ENCODE measurements at regions not wholly inside any gene's neighbourhood (a gene's known extent, or its start where the extent isn't known, plus 50 kb on each side); places are given as distances from the start of the nearest gene placed in this dataset.

GRCh38 chr3:40858364-40859115 is 333.8 kb downstream of the ZNF621 start:
- no peak for DNase-seq (ENCODE audit: low read depth)

GRCh38 chr3:40862946-40863345 is 336.4 kb upstream of the CTNNB1 start:
- no peak for DNase-seq (ENCODE audit: low read depth)

GRCh38 chr3:40864146-40864782 is 335.0 kb upstream of the CTNNB1 start:
- no peak for DNase-seq (ENCODE audit: low read depth)

- DNase-seq (ENCODE audit: low read depth), result no peak
These were observed 334.4 kb upstream of the CTNNB1 start for GRCh38 chr3:40864915-40865314.

- no peak for DNase-seq (ENCODE audit: low read depth)
These were observed 331.5 kb upstream of the CTNNB1 start for GRCh38 chr3:40867797-40868196.

- DNase-seq (ENCODE audit: low read depth), result no peak
These were observed 330.3 kb upstream of the CTNNB1 start for GRCh38 chr3:40869013-40869412.

- DNase-seq (ENCODE audit: low read depth), result no peak
These were observed 329.4 kb upstream of the CTNNB1 start for GRCh38 chr3:40869939-40870338.

GRCh38 chr3:40871394-40871793 is 327.9 kb upstream of the CTNNB1 start:
- DNase-seq (ENCODE audit: low read depth), result no peak

GRCh38 chr3:40872258-40872920 is 326.9 kb upstream of the CTNNB1 start:
- DNase-seq (ENCODE audit: low read depth), result no peak

GRCh38 chr3:40873476-40873875 is 325.8 kb upstream of the CTNNB1 start:
- no peak for DNase-seq (ENCODE audit: low read depth)

GRCh38 chr3:40873934-40874699 is 325.2 kb upstream of the CTNNB1 start:
- no peak for DNase-seq (ENCODE audit: low read depth)

GRCh38 chr3:40875581-40875980 is 323.7 kb upstream of the CTNNB1 start:
- no peak for DNase-seq (ENCODE audit: low read depth)

- DNase-seq (ENCODE audit: low read depth), result no peak
These were observed 323.3 kb upstream of the CTNNB1 start for GRCh38 chr3:40876009-40876408.

GRCh38 chr3:40876496-40876895 is 322.8 kb upstream of the CTNNB1 start:
- no peak for DNase-seq (ENCODE audit: low read depth)

- no peak for DNase-seq (ENCODE audit: low read depth)
These were observed 321.5 kb upstream of the CTNNB1 start for GRCh38 chr3:40877631-40878463.

GRCh38 chr3:40878464-40878905 is 320.8 kb upstream of the CTNNB1 start:
- no peak for DNase-seq (ENCODE audit: low read depth)

- no peak for DNase-seq (ENCODE audit: low read depth)
These were observed 313.9 kb upstream of the CTNNB1 start for GRCh38 chr3:40885430-40885829.

GRCh38 chr3:40886660-40887425 is 312.5 kb upstream of the CTNNB1 start:
- DNase-seq (ENCODE audit: low read depth), result no peak

GRCh38 chr3:40891186-40891585 is 308.1 kb upstream of the CTNNB1 start:
- DNase-seq (ENCODE audit: low read depth), result no peak

GRCh38 chr3:40895109-40895508 is 304.2 kb upstream of the CTNNB1 start:
- no peak for DNase-seq (ENCODE audit: low read depth)

GRCh38 chr3:40899286-40899712 is 300.0 kb upstream of the CTNNB1 start:
- DNase-seq (ENCODE audit: low read depth), result no peak

Measured in stimulated activated CD8-positive, alpha-beta memory T cell treated with anti-CD3 and anti-CD28 coated beads, Interleukin-12 subunit alpha, Interleukin-12 subunit beta, amount 100 ng/mL, for 4 hours (primary cell).